ENCODE measurements at regions not wholly inside any gene's neighbourhood (a gene's known extent, or its start where the extent isn't known, plus 50 kb on each side); places are given as distances from the start of the nearest gene placed in this dataset.

GRCh38 chr14:42319996-42320395 lies 713.3 kb downstream of the LRFN5 start:
- Histone ChIP-seq H3K79me2 (ENCODE audit: control insufficient read depth, insufficient read depth, low read length) (no peaks in the 10 kb centered on the region), H3K27me3 (ENCODE audit: control insufficient read depth, insufficient read depth, low read length) (no peaks in the 10 kb centered on the region), H2AFZ (ENCODE audit: low read length) (no peak overlapping the region), H3K27ac (ENCODE audit: insufficient read depth, low read length) (no peak overlapping the region), H4K20me1 (ENCODE audit: control insufficient read depth, extremely low read depth, insufficient read depth, low read length) (no peaks in the 10 kb centered on the region), H3K36me3 (ENCODE audit: control insufficient read depth, insufficient read depth, low read length) (no peaks in the 10 kb centered on the region), H3K4me1 (ENCODE audit: control insufficient read depth, extremely low read depth, insufficient read depth, low read length) (no peaks in the 10 kb centered on the region), H3K9me3 (ENCODE audit: control insufficient read depth, insufficient read depth, low read depth, low read length) (no peaks in the 10 kb centered on the region), H3K4me3 (replicated peaks in 1 of 4; ENCODE audit: control extremely low read depth in 1 of 4, insufficient read depth in 1 of 4, low read depth in 3 of 4, low read length in 4 of 4) (no peak overlapping the region), H3K9ac (ENCODE audit: insufficient read depth, low read length) (no peak overlapping the region), H3K4me2 (ENCODE audit: extremely low read depth, insufficient read depth, low read length) (no peak overlapping the region)
- no peak for DNase-seq (ENCODE audit: low read depth in 2 of 2)
- TF ChIP-seq CTCF (conservative IDR thresholded peaks at IDR 0.05 in 1 of 2, IDR thresholded peaks at IDR 0.05 in 1 of 2; ENCODE audit: low read depth in 1 of 2, low read length in 2 of 2) (no peak), EZH2 (IDR thresholded peaks at IDR 0.05; ENCODE audit: low read length, missing control alignments) (no peak)

- TF ChIP-seq CTCF (conservative IDR thresholded peaks at IDR 0.05 in 1 of 2, IDR thresholded peaks at IDR 0.05 in 1 of 2; ENCODE audit: low read depth in 1 of 2, low read length in 2 of 2) (no peak), EZH2 (IDR thresholded peaks at IDR 0.05; ENCODE audit: low read length, missing control alignments) (no peak)
- Histone ChIP-seq H3K27ac (ENCODE audit: insufficient read depth, low read length) (no peak overlapping the region), H2AFZ (ENCODE audit: low read length) (no peak overlapping the region), H3K4me3 (replicated peaks in 1 of 4; ENCODE audit: control extremely low read depth in 1 of 4, insufficient read depth in 1 of 4, low read depth in 3 of 4, low read length in 4 of 4) (no peak overlapping the region), H3K79me2 (ENCODE audit: control insufficient read depth, insufficient read depth, low read length) (no peaks in the 10 kb centered on the region), H3K36me3 (ENCODE audit: control insufficient read depth, insufficient read depth, low read length) (no peaks in the 10 kb centered on the region), H3K4me2 (ENCODE audit: extremely low read depth, insufficient read depth, low read length) (no peak overlapping the region), H3K9me3 (ENCODE audit: control insufficient read depth, insufficient read depth, low read depth, low read length) (no peaks in the 10 kb centered on the region), H3K9ac (ENCODE audit: insufficient read depth, low read length) (no peak overlapping the region), H3K4me1 (ENCODE audit: control insufficient read depth, extremely low read depth, insufficient read depth, low read length) (no peaks in the 10 kb centered on the region), H3K27me3 (ENCODE audit: control insufficient read depth, insufficient read depth, low read length) (no peaks in the 10 kb centered on the region), H4K20me1 (ENCODE audit: control insufficient read depth, extremely low read depth, insufficient read depth, low read length) (no peaks in the 10 kb centered on the region)
- no peak for DNase-seq (ENCODE audit: low read depth in 2 of 2)
These were observed 710.0 kb downstream of the LRFN5 start for GRCh38 chr14:42316693-42317092.

GRCh38 chr14:42311876-42312275 lies 705.2 kb downstream of the LRFN5 start:
- no peak for TF ChIP-seq EZH2 (IDR thresholded peaks at IDR 0.05; ENCODE audit: low read length, missing control alignments)
- no peak for TF ChIP-seq CTCF (conservative IDR thresholded peaks at IDR 0.05 in 1 of 2, IDR thresholded peaks at IDR 0.05 in 1 of 2; ENCODE audit: low read depth in 1 of 2, low read length in 2 of 2)
- no peaks in the 10 kb centered on the region for H4K20me1 ChIP-seq (ENCODE audit: control insufficient read depth, extremely low read depth, insufficient read depth, low read length)
- no peak overlapping the region for H2AFZ ChIP-seq (ENCODE audit: low read length)
- H3K36me3 ChIP-seq (ENCODE audit: control insufficient read depth, insufficient read depth, low read length) = no peaks in the 10 kb centered on the region
- no peaks in the 10 kb centered on the region for H3K27me3 ChIP-seq (ENCODE audit: control insufficient read depth, insufficient read depth, low read length)
- H3K79me2 ChIP-seq (ENCODE audit: control insufficient read depth, insufficient read depth, low read length) = no peaks in the 10 kb centered on the region
- no peak overlapping the region for H3K4me2 ChIP-seq (ENCODE audit: extremely low read depth, insufficient read depth, low read length)
- H3K9me3 ChIP-seq (ENCODE audit: control insufficient read depth, insufficient read depth, low read depth, low read length) = no peaks in the 10 kb centered on the region
- H3K27ac ChIP-seq (ENCODE audit: insufficient read depth, low read length) = no peak overlapping the region
- H3K4me1 ChIP-seq (ENCODE audit: control insufficient read depth, extremely low read depth, insufficient read depth, low read length) = no peaks in the 10 kb centered on the region
- DNase-seq (ENCODE audit: low read depth in 2 of 2) = no peak
- H3K4me3 ChIP-seq (replicated peaks in 1 of 4; ENCODE audit: control extremely low read depth in 1 of 4, insufficient read depth in 1 of 4, low read depth in 3 of 4, low read length in 4 of 4) = no peak overlapping the region
- H3K9ac ChIP-seq (ENCODE audit: insufficient read depth, low read length) = no peak overlapping the region
